HepG2 (cell line): ENCODE measurements at regions not wholly inside any gene's neighbourhood (a gene's known extent, or its start where the extent isn't known, plus 50 kb on each side); places are given as distances from the start of the nearest gene placed in this dataset.
A peak's percentile ranks its signal among the peaks of the same experiment; 100 is the strongest.

Source experiments
- ATAC-seq: fragments of 200-7000 bp; cut with Tn5 transposase; 3 replicates; pipeline ENCODE4 v1.9.1; 2020; ENCODE audit warnings: mild to moderate bottlenecking, moderate library complexity
- BruUV-seq: library from RNA; stranded (reverse); fragments of 400-500 nt; replicated peaks from 2 replicates; lab custom pipeline; 2021; lab: Mats Ljungman, UMichigan
- CTCF ChIA-PET: fragments of 300-600 bp; formaldehyde crosslinking; extraction: SDS; loops from one replicate; lab custom pipeline; 2021; ENCODE audit warnings: low total read pairs, inconsistent platforms, low intra/inter-chr PET ratio; lab: Yijun Ruan, JAX
- POLR2A ChIA-PET: fragments of 350-600 bp; sonication (Branson Sonifier 250); formaldehyde crosslinking; loops from one replicate; lab custom pipeline; 2020; ENCODE audit warnings: antibody characterized with exemption, inconsistent platforms; lab: Yijun Ruan, JAX
- DNase-seq: peaks from one replicate; pipeline ENCODE4 v3.0.0-alpha.2; 2015; ENCODE audit warnings: low spot score
- FAIRE-seq: peaks from 3 replicates; lab custom pipeline; 2011; peaks lifted over from hg19 to GRCh38; lab: Jason Lieb, UNC
- H2AFZ ChIP-seq: one replicate; pipeline ENCODE4 v1.6.1; 2011; ENCODE audit warnings: low read length, inconsistent platforms
- H3K27ac ChIP-seq: fragments of 300-600 bp; 3 replicates; pipeline ENCODE4 v1.8.0; 2011; ENCODE audit warnings: mixed run types, mild to moderate bottlenecking, mixed read lengths, low read length, inconsistent platforms; ENCODE audit not compliant: insufficient read depth; ENCODE audit errors: extremely low read length
- H3K27me3 ChIP-seq, 2 experiments: fragments of 200-600 bp in 1 of 2; 2 replicates in 1 of 2; 3 replicates in 1 of 2; pipeline versions ENCODE4 v1.6.0 to v1.8.0; 2011; ENCODE audit warnings: low read length in 2 of 2, mild to moderate bottlenecking in 2 of 2, moderate library complexity in 2 of 2, inconsistent platforms in 1 of 2; ENCODE audit not compliant: insufficient read depth in 2 of 2, control insufficient read depth in 1 of 2
- H3K36me3 ChIP-seq, 2 experiments: fragments of 200-600 bp in 1 of 2; replicated peaks in 1 of 2; 2 replicates in 1 of 2; 3 replicates in 1 of 2; pipeline versions ENCODE4 v1.5.1 to v1.8.0; 2011; ENCODE audit warnings: low read length in 2 of 2, inconsistent platforms in 1 of 2; ENCODE audit not compliant: insufficient read depth in 2 of 2, control insufficient read depth in 1 of 2
- H3K4me1 ChIP-seq: 2 replicates; pipeline ENCODE4 v1.5.1; 2012; ENCODE audit warnings: low read length, inconsistent platforms; ENCODE audit not compliant: insufficient read depth
- H3K4me2 ChIP-seq: 2 replicates; pipeline ENCODE4 v1.6.0; 2011; ENCODE audit warnings: low read depth, low read length, inconsistent platforms
- H3K4me3 ChIP-seq, 3 experiments: fragments of 200-600 bp in 1 of 3; sonication (generic), shearing (Covaris generic) in 1 of 3; replicated peaks in 1 of 3; 2 replicates each; pipeline ENCODE4 v1.5.1; 2011 to 2016; ENCODE audit warnings: low read length in 3 of 3, inconsistent platforms in 2 of 3, low read depth in 2 of 3, mild to moderate bottlenecking in 2 of 3, control low read depth in 1 of 3, mixed read lengths in 1 of 3; ENCODE audit not compliant: insufficient read depth in 1 of 3
- H3K79me2 ChIP-seq: one replicate; pipeline ENCODE4 v1.6.1; 2011; ENCODE audit warnings: low read length, inconsistent platforms; ENCODE audit not compliant: insufficient read depth
- H3K9ac ChIP-seq: 2 replicates; pipeline ENCODE4 v1.6.0; 2011; ENCODE audit warnings: mild to moderate bottlenecking, low read depth, low read length, inconsistent platforms; ENCODE audit not compliant: insufficient read depth
- H3K9me3 ChIP-seq: 2 replicates; pipeline ENCODE4 v1.5.1; 2012; ENCODE audit warnings: mild to moderate bottlenecking, low read length
- H4K20me1 ChIP-seq: 2 replicates; pipeline ENCODE4 v1.6.0; 2011; ENCODE audit warnings: inconsistent platforms, mild to moderate bottlenecking, low read length, moderate library complexity; ENCODE audit not compliant: insufficient read depth
- ATF7 ChIP-seq, 2 experiments: fragments of 450-650 bp in 1 of 2; sonication (generic) in 1 of 2; formaldehyde crosslinking in 1 of 2; IDR thresholded peaks; 2 replicates each; pipeline versions ENCODE4 v1.4.0 to v1.6.1; 2016 to 2020; ENCODE audit warnings: antibody characterized with exemption in 1 of 2, mild to moderate bottlenecking in 1 of 2, missing genetic modification reagents in 1 of 2
- CC2D1A ChIP-seq: sonication (generic); formaldehyde crosslinking; IDR thresholded peaks from 2 replicates; pipeline ENCODE4 v1.8.1; 2023; ENCODE audit warnings: mild to moderate bottlenecking, missing genetic modification reagents
- CREB1 ChIP-seq, 2 experiments: fragments of 450-650 bp in 1 of 2; IDR thresholded peaks; 2 replicates each; pipeline ENCODE4 v1.6.1; 2016 to 2017; ENCODE audit warnings: control low read depth in 1 of 2, mild to moderate bottlenecking in 1 of 2, missing compliant biosample characterization in 1 of 2, missing genetic modification characterization in 1 of 2
- KLF9 ChIP-seq: IDR thresholded peaks from 2 replicates; pipeline ENCODE4 v1.6.1; 2016; ENCODE audit warnings: low read depth
- NFRKB ChIP-seq: fragments of 450-650 bp; IDR thresholded peaks from 2 replicates; pipeline ENCODE4 v1.6.1; 2017
- RAD51 ChIP-seq: fragments of 450-650 bp; IDR thresholded peaks from 2 replicates; pipeline ENCODE4 v1.6.1; 2016; ENCODE audit warnings: borderline replicate concordance
- ZSCAN20 ChIP-seq: sonication (generic); formaldehyde crosslinking; IDR thresholded peaks from 2 replicates; pipeline ENCODE4 v1.4.0; 2020; ENCODE audit warnings: missing genetic modification reagents, mild to moderate bottlenecking, borderline replicate concordance
- WGBS: methylation state at CpG from one replicate; pipeline ENCODE4 v1.1.6; 2017; ENCODE audit warnings: low lambda C conversion rate; 5-methylcytosine and 5-hydroxymethylcytosine counted together
- in situ Hi-C: cut with HindIII; loops from 2 replicates; pipeline ENCODE4 v1.10.0; 2017; ENCODE audit warnings: low pct_unique_long_range_greater_than_20kb; ENCODE audit not compliant: extremely low pct_ligation_motif_present
- intact Hi-C: fragments of 100-400 bp; cut with micrococcal nuclease; formaldehyde crosslinking; loops from one replicate; pipeline ENCODE4 v1.10.0; 2022; ENCODE audit not compliant: unreplicated experiment
- TF ChIP-seq, protein P1 (sequence below): sonication (generic); formaldehyde crosslinking; IDR thresholded peaks from 2 replicates; pipeline ENCODE4 v1.4.0; 2020; ENCODE audit warnings: low read depth, missing genetic modification reagents
- TF ChIP-seq, protein P2 (sequence below): IDR thresholded peaks from 2 replicates; pipeline ENCODE4 v1.6.1; 2016; ENCODE audit warnings: missing compliant biosample characterization, missing genetic modification reagents, borderline replicate concordance
- TF ChIP-seq, protein P3 (sequence below): sonication (generic); formaldehyde crosslinking; IDR thresholded peaks from 2 replicates; pipeline ENCODE4 v1.5.0; 2020; ENCODE audit warnings: mild to moderate bottlenecking, missing genetic modification reagents

DNA sequence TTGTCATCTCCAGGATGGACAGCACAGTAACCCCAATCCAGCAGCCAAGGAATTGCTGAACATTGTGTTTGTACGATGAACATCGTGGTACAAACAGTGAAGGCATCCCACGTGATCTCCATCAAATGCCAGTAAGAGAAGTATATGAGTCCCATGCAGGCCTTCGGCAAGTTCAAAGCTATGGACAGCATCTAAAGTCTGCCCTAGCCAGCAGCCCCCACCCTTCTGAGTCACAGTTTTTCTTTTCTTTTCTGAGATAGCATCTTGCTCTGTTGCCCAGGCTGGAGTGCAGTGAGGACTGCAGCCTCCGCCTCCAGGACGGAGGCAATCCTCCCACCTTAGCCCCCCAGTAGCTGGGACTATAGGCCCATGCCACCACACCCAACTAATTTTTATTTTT, 71.0 kb upstream of the SRD5A2 start:
- H2AFZ ChIP-seq = no peak overlapping the region
- ChIA-PET POLR2A (no interaction called here), CTCF (no interaction called here)
- TF ChIP-seq, protein P1, sequence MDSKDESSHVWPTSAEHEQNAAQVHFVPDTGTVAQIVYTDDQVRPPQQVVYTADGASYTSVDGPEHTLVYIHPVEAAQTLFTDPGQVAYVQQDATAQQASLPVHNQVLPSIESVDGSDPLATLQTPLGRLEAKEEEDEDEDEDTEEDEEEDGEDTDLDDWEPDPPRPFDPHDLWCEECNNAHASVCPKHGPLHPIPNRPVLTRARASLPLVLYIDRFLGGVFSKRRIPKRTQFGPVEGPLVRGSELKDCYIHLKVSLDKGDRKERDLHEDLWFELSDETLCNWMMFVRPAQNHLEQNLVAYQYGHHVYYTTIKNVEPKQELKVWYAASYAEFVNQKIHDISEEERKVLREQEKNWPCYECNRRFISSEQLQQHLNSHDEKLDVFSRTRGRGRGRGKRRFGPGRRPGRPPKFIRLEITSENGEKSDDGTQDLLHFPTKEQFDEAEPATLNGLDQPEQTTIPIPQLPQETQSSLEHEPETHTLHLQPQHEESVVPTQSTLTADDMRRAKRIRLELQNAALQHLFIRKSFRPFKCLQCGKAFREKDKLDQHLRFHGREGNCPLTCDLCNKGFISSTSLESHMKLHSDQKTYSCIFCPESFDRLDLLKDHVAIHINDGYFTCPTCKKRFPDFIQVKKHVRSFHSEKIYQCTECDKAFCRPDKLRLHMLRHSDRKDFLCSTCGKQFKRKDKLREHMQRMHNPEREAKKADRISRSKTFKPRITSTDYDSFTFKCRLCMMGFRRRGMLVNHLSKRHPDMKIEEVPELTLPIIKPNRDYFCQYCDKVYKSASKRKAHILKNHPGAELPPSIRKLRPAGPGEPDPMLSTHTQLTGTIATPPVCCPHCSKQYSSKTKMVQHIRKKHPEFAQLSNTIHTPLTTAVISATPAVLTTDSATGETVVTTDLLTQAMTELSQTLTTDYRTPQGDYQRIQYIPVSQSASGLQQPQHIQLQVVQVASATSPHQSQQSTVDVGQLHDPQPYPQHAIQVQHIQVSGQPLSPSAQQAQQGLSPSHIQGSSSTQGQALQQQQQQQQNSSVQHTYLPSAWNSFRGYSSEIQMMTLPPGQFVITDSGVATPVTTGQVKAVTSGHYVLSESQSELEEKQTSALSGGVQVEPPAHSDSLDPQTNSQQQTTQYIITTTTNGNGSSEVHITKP (CRISPR knock-in tag) = no peak
- TF ChIP-seq KLF9 (CRISPR knock-in tag) = no peak
- TF ChIP-seq NFRKB = no peak
- TF ChIP-seq RAD51 = peak; percentile 19; the same call in 1 of the 2 replicates
- no peak overlapping the region for H3K9ac ChIP-seq
- H3K9me3 ChIP-seq = no peaks in the 10 kb centered on the region
- no peak for DNase-seq
- peaks cover 0 to 22% of the 10 kb centered on the region in 2 experiments; a peak in 2 of 5 replicates for H3K27me3 ChIP-seq
- in situ Hi-C loops (no loop called here), intact Hi-C loops (no loop called here)
- H3K79me2 ChIP-seq = no peaks in the 10 kb centered on the region
- WGBS = 61% methylated on average over 6 of the region's 6 CpGs
- H4K20me1 ChIP-seq = no peaks in the 10 kb centered on the region
- H3K4me2 ChIP-seq = no peak overlapping the region
- no TSS peak for BruUV-seq
- H3K4me1 ChIP-seq = no peaks in the 10 kb centered on the region
- FAIRE-seq = no peak
- no peaks in the 10 kb centered on the region for H3K36me3 ChIP-seq
- no peak overlapping the region for H3K27ac ChIP-seq
- ATAC-seq = no peak
- no peak overlapping the region for H3K4me3 ChIP-seq

GRCh38 chr2:31651267-31651666, 70.5 kb upstream of the SRD5A2 start:
- no peak for FAIRE-seq
- H3K27me3 ChIP-seq = peaks cover 0 to 18% of the 10 kb centered on the region in 2 experiments; a peak in 2 of 5 replicates
- DNase-seq = no peak
- CTCF ChIA-PET = no interaction called here
- BruUV-seq = no TSS peak
- H3K4me1 ChIP-seq = no peaks in the 10 kb centered on the region
- H3K4me2 ChIP-seq = no peak overlapping the region
- no peak overlapping the region for H3K27ac ChIP-seq
- intact Hi-C loops = no loop called here
- no peaks in the 10 kb centered on the region for H4K20me1 ChIP-seq
- no peaks in the 10 kb centered on the region for H3K9me3 ChIP-seq
- no peak overlapping the region for H3K9ac ChIP-seq
- H3K36me3 ChIP-seq = no peaks in the 10 kb centered on the region
- WGBS = 24% methylated on average over 2 of the region's 2 CpGs
- in situ Hi-C loops = no loop called here
- H2AFZ ChIP-seq = no peak overlapping the region
- no peaks in the 10 kb centered on the region for H3K79me2 ChIP-seq
- no peak overlapping the region for H3K4me3 ChIP-seq
- TF ChIP-seq, protein P2, sequence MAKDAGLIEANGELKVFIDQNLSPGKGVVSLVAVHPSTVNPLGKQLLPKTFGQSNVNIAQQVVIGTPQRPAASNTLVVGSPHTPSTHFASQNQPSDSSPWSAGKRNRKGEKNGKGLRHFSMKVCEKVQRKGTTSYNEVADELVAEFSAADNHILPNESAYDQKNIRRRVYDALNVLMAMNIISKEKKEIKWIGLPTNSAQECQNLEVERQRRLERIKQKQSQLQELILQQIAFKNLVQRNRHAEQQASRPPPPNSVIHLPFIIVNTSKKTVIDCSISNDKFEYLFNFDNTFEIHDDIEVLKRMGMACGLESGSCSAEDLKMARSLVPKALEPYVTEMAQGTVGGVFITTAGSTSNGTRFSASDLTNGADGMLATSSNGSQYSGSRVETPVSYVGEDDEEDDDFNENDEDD (CRISPR knock-in tag) = no peak
- TF ChIP-seq ATF7 (IDR thresholded peaks at IDR 0.05) = peak; percentile 89
- no peak for TF ChIP-seq ATF7 (CRISPR knock-in tag; IDR thresholded peaks at IDR 0.05)
- TF ChIP-seq ZSCAN20 (CRISPR knock-in tag) = no peak
- TF ChIP-seq, protein P3, sequence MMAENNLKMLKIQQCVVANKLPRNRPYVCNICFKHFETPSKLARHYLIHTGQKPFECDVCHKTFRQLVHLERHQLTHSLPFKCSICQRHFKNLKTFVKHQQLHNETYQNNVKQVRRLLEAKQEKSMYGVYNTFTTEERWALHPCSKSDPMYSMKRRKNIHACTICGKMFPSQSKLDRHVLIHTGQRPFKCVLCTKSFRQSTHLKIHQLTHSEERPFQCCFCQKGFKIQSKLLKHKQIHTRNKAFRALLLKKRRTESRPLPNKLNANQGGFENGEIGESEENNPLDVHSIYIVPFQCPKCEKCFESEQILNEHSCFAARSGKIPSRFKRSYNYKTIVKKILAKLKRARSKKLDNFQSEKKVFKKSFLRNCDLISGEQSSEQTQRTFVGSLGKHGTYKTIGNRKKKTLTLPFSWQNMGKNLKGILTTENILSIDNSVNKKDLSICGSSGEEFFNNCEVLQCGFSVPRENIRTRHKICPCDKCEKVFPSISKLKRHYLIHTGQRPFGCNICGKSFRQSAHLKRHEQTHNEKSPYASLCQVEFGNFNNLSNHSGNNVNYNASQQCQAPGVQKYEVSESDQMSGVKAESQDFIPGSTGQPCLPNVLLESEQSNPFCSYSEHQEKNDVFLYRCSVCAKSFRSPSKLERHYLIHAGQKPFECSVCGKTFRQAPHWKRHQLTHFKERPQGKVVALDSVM (CRISPR knock-in tag) = no peak
- no peak for TF ChIP-seq CC2D1A (CRISPR knock-in tag)
- TF ChIP-seq CREB1 (IDR thresholded peaks at IDR 0.05) = peak; percentile 40; the same call in 1 of the 2 replicates
- no peak for TF ChIP-seq CREB1 (CRISPR knock-in tag; IDR thresholded peaks at IDR 0.05)
- TF ChIP-seq, all 625 proteins: peak for 2
- POLR2A ChIA-PET = no interaction called here
- no peak for ATAC-seq
